A673 (cell line): ENCODE measurements at regions not wholly inside any gene's neighbourhood (a gene's known extent, or its start where the extent isn't known, plus 50 kb on each side); places are given as distances from the start of the nearest gene placed in this dataset.

Experiments used
- CTCF ChIP-seq: fragments of 300-800, 200-600 bp; sonication (generic); conservative IDR thresholded peaks from 2 replicates; pipeline ENCODE4 v1.5.1; 2017; ENCODE audit warnings: low read depth, mild to moderate bottlenecking, antibody characterized with exemption, low read length, moderate library complexity, mixed read lengths
- EZH2 ChIP-seq: fragments of 200-600 bp; sonication (generic); IDR thresholded peaks from 2 replicates; pipeline ENCODE4 v1.6.1; 2017; ENCODE audit warnings: borderline replicate concordance, low read depth, mild to moderate bottlenecking, mixed read lengths, antibody characterized with exemption, low read length; ENCODE audit not compliant: poor library complexity, severe bottlenecking

GRCh38 chr22:48118654-48119053, 1356.2 kb downstream of the TBC1D22A start:
- TF ChIP-seq CTCF: no peak
- no peak for TF ChIP-seq EZH2
